ENCODE measurements at regions not wholly inside any gene's neighbourhood (a gene's known extent, or its start where the extent isn't known, plus 50 kb on each side); places are given as distances from the start of the nearest gene placed in this dataset.

DNA sequence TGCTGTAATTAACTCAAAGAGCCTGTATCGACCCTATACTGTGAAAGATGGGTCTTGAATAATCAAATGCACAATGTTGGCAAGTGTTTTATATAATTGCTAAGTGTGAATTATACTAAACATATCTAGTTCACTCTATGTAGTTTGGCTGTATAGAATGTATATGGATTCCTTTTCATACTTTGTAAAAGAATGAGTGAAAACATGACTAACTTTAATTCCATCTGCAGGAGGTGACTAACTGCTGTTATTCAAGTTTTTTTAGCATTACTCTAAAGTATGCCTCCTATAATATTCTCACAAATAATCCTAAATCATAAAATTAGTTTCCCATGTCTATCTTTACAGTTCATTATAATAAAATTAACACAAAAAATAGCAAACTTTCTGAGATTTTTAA lies 394.0 kb upstream of the MON1B start:
- Mint-ChIP-seq H3K27ac (no peak overlapping the region), H3K4me3 (no peak overlapping the region), H3K27me3 (no peaks in the 10 kb centered on the region), H3K4me1 (no peaks in the 10 kb centered on the region), H3K36me3 (no peaks in the 10 kb centered on the region), H3K9me3 (peaks cover 0 to 15% (median 2%) of the 10 kb centered on the region in 7 donors)
- ATAC-seq (ENCODE audit: low read depth in 2 of 2): no peak
- DNase-seq: no peak

DNA sequence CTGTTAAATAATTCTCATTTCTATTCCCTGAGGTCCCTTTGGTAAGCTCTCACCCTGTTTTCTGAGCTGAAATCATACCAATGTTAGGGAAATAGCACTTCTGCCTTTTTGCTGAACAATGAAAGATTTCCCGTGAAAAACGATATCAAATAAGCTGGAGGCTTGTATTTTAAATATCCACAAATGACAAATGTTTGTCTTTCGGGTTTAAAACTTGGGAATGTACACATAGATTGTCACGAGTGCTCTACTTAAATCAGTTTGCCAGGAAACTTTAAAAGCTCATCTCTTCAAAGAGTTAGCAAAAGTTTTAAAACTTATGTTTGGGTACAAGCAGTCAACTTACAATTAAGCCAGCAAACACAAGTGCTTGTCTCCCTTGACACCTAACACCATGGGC lies 393.5 kb upstream of the MON1B start:
- Mint-ChIP-seq H3K9me3 (peaks cover 0 to 15% (median 2%) of the 10 kb centered on the region in 7 donors), H3K27ac (no peak overlapping the region), H3K4me1 (no peaks in the 10 kb centered on the region), H3K4me3 (no peak overlapping the region), H3K27me3 (no peaks in the 10 kb centered on the region), H3K36me3 (no peaks in the 10 kb centered on the region)
- no peak for DNase-seq
- ATAC-seq (ENCODE audit: low read depth in 2 of 2): no peak

GRCh38 chr16:76800196-76800595 lies 390.8 kb upstream of the MON1B start:
- peaks cover 3 to 10% (median 5%) of the 10 kb centered on the region in 7 donors for H3K9me3 Mint-ChIP-seq
- no peaks in the 10 kb centered on the region for H3K27me3 Mint-ChIP-seq
- no peaks in the 10 kb centered on the region for H3K4me1 Mint-ChIP-seq
- H3K36me3 Mint-ChIP-seq: no peaks in the 10 kb centered on the region
- no peak overlapping the region for H3K27ac Mint-ChIP-seq
- no peak overlapping the region for H3K4me3 Mint-ChIP-seq
- ATAC-seq (ENCODE audit: low read depth in 2 of 2) (no peak), DNase-seq (no peak)

DNA sequence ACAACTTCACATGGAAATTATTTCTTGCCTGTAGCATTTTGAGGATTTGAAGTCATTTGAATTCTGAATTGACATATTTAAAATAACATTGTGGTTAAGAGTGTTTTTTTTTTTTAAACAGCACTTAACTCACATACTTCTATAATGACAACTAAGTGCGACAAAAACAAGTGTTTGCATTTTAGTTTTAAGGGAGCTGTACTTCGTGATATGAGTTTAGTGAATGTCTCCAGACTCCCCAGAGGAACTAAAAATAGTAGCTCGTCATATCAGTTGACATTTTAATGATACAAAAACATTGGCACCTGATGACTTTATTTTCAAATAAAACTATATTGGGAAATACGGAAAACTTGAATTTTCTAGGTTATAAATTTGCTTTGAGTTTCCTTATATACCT lies 389.6 kb upstream of the MON1B start:
- no peaks in the 10 kb centered on the region for H3K36me3 Mint-ChIP-seq
- H3K27me3 Mint-ChIP-seq: no peaks in the 10 kb centered on the region
- no peak for DNase-seq
- ATAC-seq (ENCODE audit: low read depth in 2 of 2): no peak
- no peak overlapping the region for H3K27ac Mint-ChIP-seq
- no peak overlapping the region for H3K4me3 Mint-ChIP-seq
- H3K4me1 Mint-ChIP-seq: no peaks in the 10 kb centered on the region
- peaks cover 0 to 10% (median 5%) of the 10 kb centered on the region in 7 donors for H3K9me3 Mint-ChIP-seq

- no peak for ATAC-seq (ENCODE audit: low read depth in 2 of 2)
- no peaks in the 10 kb centered on the region for H3K36me3 Mint-ChIP-seq
- H3K27me3 Mint-ChIP-seq: no peaks in the 10 kb centered on the region
- no peak overlapping the region for H3K27ac Mint-ChIP-seq
- DNase-seq: no peak
- peaks cover 0 to 10% (median 5%) of the 10 kb centered on the region in 7 donors for H3K9me3 Mint-ChIP-seq
- no peaks in the 10 kb centered on the region for H3K4me1 Mint-ChIP-seq
- peak overlapping the region in 1 of 8 donors; percentile 11 for H3K4me3 Mint-ChIP-seq
Measured at GRCh38 chr16:76816475-76816874, 374.5 kb upstream of the MON1B start.

GRCh38 chr16:76818606-76819181 lies 372.3 kb upstream of the MON1B start:
- Mint-ChIP-seq H3K4me1 (no peaks in the 10 kb centered on the region), H3K27ac (no peak overlapping the region), H3K4me3 (no peak overlapping the region), H3K27me3 (no peaks in the 10 kb centered on the region), H3K36me3 (no peaks in the 10 kb centered on the region), H3K9me3 (peaks cover 0 to 5% (median 2%) of the 10 kb centered on the region in 7 donors)
- no peak for DNase-seq
- ATAC-seq (ENCODE audit: low read depth in 2 of 2): no peak

DNA sequence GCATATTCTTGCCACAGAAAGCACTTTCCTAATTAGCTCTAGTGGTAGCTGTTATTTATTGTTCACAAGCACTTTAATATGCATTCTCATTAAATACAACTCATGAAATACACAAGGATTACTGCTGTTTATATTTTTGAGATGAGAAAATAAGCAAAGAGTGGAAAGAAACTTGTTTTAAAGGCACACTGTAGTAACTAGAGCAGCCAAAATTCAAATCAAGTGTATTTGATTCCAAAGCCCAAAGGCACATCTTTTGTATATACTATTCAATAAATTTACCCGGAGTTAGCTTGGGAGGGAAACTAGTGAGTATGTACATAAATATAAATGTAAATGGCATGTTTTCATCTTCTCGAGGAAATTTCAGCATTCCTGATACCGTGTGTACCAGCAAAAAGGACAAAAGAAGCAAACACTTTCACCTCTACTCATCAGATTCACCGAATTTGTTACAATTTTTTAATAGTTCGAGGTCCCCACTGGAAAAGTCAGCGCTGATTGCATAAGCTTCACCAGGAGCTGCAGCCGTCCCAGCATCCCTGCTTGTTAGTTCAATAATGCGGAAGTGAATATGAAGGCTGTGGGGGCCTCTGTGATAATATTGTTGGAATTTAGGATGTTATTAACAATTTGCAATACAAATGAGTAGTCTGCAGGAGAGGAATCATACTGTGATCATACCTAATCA lies 371.6 kb upstream of the MON1B start:
- DNase-seq (no peak), ATAC-seq (ENCODE audit: low read depth in 2 of 2) (no peak)
- H3K27me3 Mint-ChIP-seq: no peaks in the 10 kb centered on the region
- peaks cover 0 to 5% (median 2%) of the 10 kb centered on the region in 7 donors for H3K9me3 Mint-ChIP-seq
- no peaks in the 10 kb centered on the region for H3K36me3 Mint-ChIP-seq
- H3K4me3 Mint-ChIP-seq: no peak overlapping the region
- no peak overlapping the region for H3K27ac Mint-ChIP-seq
- no peaks in the 10 kb centered on the region for H3K4me1 Mint-ChIP-seq

- no peak overlapping the region for H3K27ac Mint-ChIP-seq
Measured at GRCh38 chr16:76824221-76824620, 366.8 kb upstream of the MON1B start.

DNA sequence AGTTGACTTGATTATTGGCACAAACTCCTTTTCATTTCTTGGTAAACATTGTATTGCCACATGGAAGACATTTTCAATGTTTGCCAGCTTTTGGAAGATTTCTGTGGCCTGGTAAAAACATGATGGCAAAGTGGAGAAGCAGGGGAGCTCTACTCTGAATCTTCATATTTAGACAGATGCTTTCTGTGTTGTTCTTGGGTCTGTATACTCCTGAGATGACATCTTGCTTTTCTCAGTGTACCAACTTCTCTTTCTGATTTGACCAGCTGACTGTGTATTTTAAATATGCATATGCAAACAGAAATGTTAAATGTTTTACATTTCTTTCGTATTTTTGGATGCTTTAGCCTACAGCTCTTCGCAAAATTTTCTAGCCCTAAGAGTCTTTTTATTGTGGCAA lies 366.2 kb upstream of the MON1B start:
- Mint-ChIP-seq H3K4me3 (no peak overlapping the region), H3K27me3 (no peaks in the 10 kb centered on the region), H3K36me3 (no peaks in the 10 kb centered on the region), H3K27ac (no peak overlapping the region), H3K9me3 (peaks cover 0 to 5% (median 2%) of the 10 kb centered on the region in 7 donors), H3K4me1 (no peaks in the 10 kb centered on the region)
- ATAC-seq (ENCODE audit: low read depth in 2 of 2) (no peak), DNase-seq (no peak)

More at GRCh38 chr16:76824221-76824620, 366.8 kb upstream of the MON1B start:
- no peaks in the 10 kb centered on the region for H3K27me3 Mint-ChIP-seq
- no peaks in the 10 kb centered on the region for H3K36me3 Mint-ChIP-seq
- no peak for DNase-seq
- H3K9me3 Mint-ChIP-seq: peaks cover 0 to 5% (median 2%) of the 10 kb centered on the region in 7 donors
- H3K4me1 Mint-ChIP-seq: no peaks in the 10 kb centered on the region
- no peak overlapping the region for H3K4me3 Mint-ChIP-seq
- ATAC-seq (ENCODE audit: low read depth in 2 of 2): no peak

GRCh38 chr16:76835339-76835738 lies 355.7 kb upstream of the MON1B start:
- DNase-seq (no peak), ATAC-seq (ENCODE audit: low read depth in 2 of 2) (no peak)
- Mint-ChIP-seq H3K36me3 (no peaks in the 10 kb centered on the region), H3K4me1 (no peaks in the 10 kb centered on the region), H3K9me3 (peaks cover 0 to 20% (median 3%) of the 10 kb centered on the region in 7 donors), H3K27ac (no peak overlapping the region), H3K4me3 (no peak overlapping the region), H3K27me3 (no peaks in the 10 kb centered on the region)

DNA sequence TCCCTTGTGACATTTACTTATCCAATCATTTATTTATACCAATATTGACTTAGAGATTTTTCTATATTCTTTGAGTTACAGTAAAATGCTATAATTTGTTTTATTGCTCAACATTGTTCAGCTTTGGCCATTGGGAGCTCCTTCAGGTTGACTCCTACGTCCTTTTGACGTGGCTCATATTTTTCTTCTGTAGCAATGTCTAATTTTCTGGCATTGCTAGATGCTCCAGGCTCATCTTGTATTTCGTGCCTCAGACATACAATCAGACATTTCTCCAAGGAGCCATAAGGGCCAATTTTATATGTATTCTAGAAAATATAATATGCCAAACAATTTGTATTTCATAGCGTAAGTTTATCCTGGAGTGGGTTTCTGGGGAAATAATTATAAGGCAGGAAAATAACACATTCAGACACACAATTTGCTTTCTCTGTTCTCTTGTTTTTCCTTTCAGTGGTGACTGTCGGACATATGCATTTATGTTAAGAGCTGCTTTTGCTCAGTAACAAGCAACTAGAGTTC lies 355.1 kb upstream of the MON1B start:
- H3K27me3 Mint-ChIP-seq: no peaks in the 10 kb centered on the region
- H3K27ac Mint-ChIP-seq: no peak overlapping the region
- H3K4me3 Mint-ChIP-seq: no peak overlapping the region
- no peaks in the 10 kb centered on the region for H3K4me1 Mint-ChIP-seq
- no peaks in the 10 kb centered on the region for H3K36me3 Mint-ChIP-seq
- DNase-seq (no peak), ATAC-seq (ENCODE audit: low read depth in 2 of 2) (no peak)
- peaks cover 0 to 20% (median 3%) of the 10 kb centered on the region in 7 donors for H3K9me3 Mint-ChIP-seq

DNA sequence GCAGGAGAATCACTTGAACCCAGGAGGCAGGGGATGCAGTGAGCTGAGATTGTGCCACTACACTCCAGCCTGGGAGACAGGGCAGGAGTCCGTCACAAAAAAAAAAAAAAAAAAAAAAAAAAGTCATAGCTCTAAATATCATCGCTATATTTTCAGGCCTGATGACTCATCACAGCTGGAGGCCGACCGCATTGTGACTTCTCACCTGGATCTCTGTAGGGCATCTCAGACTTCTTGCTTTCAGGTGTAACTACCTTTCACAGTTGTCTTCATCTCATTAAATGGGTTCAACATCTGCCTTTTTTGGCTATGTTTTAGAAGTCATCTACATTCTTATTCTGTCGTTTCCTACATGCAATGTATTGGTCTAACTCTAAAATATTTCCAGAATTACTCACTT lies 353.1 kb upstream of the MON1B start:
- Mint-ChIP-seq H3K27ac (no peak overlapping the region), H3K4me3 (no peak overlapping the region), H3K9me3 (peaks cover 0 to 20% (median 3%) of the 10 kb centered on the region in 7 donors), H3K27me3 (no peaks in the 10 kb centered on the region), H3K36me3 (no peaks in the 10 kb centered on the region), H3K4me1 (no peaks in the 10 kb centered on the region)
- DNase-seq (no peak), ATAC-seq (ENCODE audit: low read depth in 2 of 2) (no peak)

- H3K36me3 Mint-ChIP-seq: no peaks in the 10 kb centered on the region
- no peak for DNase-seq
- H3K27ac Mint-ChIP-seq: no peak overlapping the region
- H3K9me3 Mint-ChIP-seq: peaks cover 0 to 13% (median 4%) of the 10 kb centered on the region in 7 donors
- no peak overlapping the region for H3K4me3 Mint-ChIP-seq
- ATAC-seq (ENCODE audit: low read depth in 2 of 2): no peak
- peaks cover 0 to 3% (median 0%) of the 10 kb centered on the region in 3 donors for H3K27me3 Mint-ChIP-seq
- no peaks in the 10 kb centered on the region for H3K4me1 Mint-ChIP-seq
Measured at GRCh38 chr16:76854234-76854633, 336.8 kb upstream of the MON1B start.

- Mint-ChIP-seq H3K4me1 (no peaks in the 10 kb centered on the region), H3K9me3 (peaks cover 0 to 20% (median 5%) of the 10 kb centered on the region in 7 donors), H3K27me3 (peaks cover 0 to 3% (median 0%) of the 10 kb centered on the region in 3 donors), H3K36me3 (no peaks in the 10 kb centered on the region), H3K4me3 (no peak overlapping the region), H3K27ac (no peak overlapping the region)
- DNase-seq (no peak), ATAC-seq (ENCODE audit: low read depth in 2 of 2) (no peak)
Measured at GRCh38 chr16:76856112-76856511, 334.9 kb upstream of the MON1B start.
